Activated T-cell treated with anti-CD3 and anti-CD28 coated beads, Interleukin-2, amount 50 U/mL, for 72 hours (primary cell): ENCODE measurements at regions not wholly inside any gene's neighbourhood (a gene's known extent, or its start where the extent isn't known, plus 50 kb on each side); places are given as distances from the start of the nearest gene placed in this dataset.
"Not testable (repeated sequence)": the region's sequence is repeated elsewhere in the genome, so short reads cannot be mapped to it uniquely, and the experiment has no call there.

ENCODE experiments used
- ATAC-seq, 2 donors: fragments of 150-1000 bp; cut with Tn5 transposase; replicated peaks in 1 of 2; 2 replicates each; pipeline ENCODE4 v1.10.0; 2021; ENCODE audit warnings: moderate library complexity in 2 of 2, mild to moderate bottlenecking in 1 of 2
- DNase-seq, 2 donors: peaks; one replicate each; pipeline ENCODE4 v3.0.0; 2021 to 2022; ENCODE audit warnings: mixed read lengths in 1 of 2
- H3K27ac Mint-ChIP-seq: one replicate; pipeline ENCODE4 v1.8.0; 2022; ENCODE audit warnings: mild to moderate bottlenecking, moderate library complexity, mixed read lengths
- H3K27me3 Mint-ChIP-seq: one replicate; pipeline ENCODE4 v1.8.0; 2022; ENCODE audit warnings: low read depth, mixed read lengths
- H3K36me3 Mint-ChIP-seq, 2 donors: one replicate each; pipeline ENCODE4 v1.8.0; 2022; ENCODE audit warnings: mixed read lengths in 2 of 2, mild to moderate bottlenecking in 1 of 2; ENCODE audit not compliant: insufficient read depth in 2 of 2
- H3K4me1 Mint-ChIP-seq: one replicate; pipeline ENCODE4 v1.8.0; 2022; ENCODE audit warnings: low read depth, mixed read lengths
- H3K4me3 Mint-ChIP-seq, 2 donors: one replicate each; pipeline ENCODE4 v1.8.0; 2022; ENCODE audit warnings: mild to moderate bottlenecking in 2 of 2, mixed read lengths in 2 of 2, moderate library complexity in 2 of 2
- H3K9me3 Mint-ChIP-seq, 2 donors: one replicate each; pipeline ENCODE4 v1.8.0; 2022; ENCODE audit warnings: mixed read lengths in 2 of 2

DNA sequence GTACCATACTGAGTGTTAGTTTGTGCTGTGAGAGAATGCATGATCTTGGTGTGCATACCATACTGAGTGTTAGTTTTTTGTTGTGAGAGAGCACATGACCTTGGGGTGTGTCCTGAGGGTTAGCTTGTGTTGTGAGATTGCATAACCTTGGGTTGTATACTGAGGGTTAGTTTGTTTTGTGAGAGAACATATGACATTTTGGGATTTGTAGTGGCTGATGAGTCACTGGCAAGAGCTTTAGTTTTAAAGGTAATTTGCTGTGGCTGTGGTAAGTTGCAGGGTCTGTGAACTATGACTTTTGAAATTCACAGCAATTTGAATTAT is 1068.3 kb upstream of the EDIL3 start:
- no peak for DNase-seq
- no peak for ATAC-seq
- Mint-ChIP-seq H3K27me3 (no peaks in the 10 kb centered on the region), H3K4me1 (no peaks in the 10 kb centered on the region), H3K4me3 (no peak overlapping the region), H3K36me3 (no peaks in the 10 kb centered on the region), H3K27ac (no peak overlapping the region), H3K9me3 (peaks cover 8 to 15% of the 10 kb centered on the region in 2 donors)

DNA sequence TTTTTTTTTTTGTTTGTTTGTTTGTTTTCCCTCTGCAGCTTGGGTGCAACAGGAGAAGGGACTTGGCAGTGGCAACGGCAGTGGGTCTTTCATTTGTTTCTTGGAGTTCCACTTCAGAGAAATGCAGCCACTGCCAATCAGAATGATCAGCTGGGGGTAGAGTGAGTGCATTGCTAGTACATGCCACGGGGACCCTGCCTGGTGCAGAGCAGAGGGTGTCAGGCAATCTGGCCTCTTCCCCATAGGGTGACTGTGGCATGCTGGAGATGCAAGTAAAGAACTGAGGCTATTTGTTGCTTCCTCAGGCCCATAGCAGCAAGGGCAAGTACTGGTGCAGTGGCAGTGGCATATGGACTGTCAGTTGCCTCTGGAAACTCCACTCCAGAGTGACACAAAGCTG is 1073.6 kb upstream of the EDIL3 start:
- no peak for ATAC-seq
- Mint-ChIP-seq H3K27me3 (no peaks in the 10 kb centered on the region), H3K27ac (no peak overlapping the region), H3K9me3 (peaks cover 3 to 7% of the 10 kb centered on the region in 2 donors), H3K4me1 (no peaks in the 10 kb centered on the region), H3K36me3 (no peaks in the 10 kb centered on the region), H3K4me3 (no peak overlapping the region)
- DNase-seq = no peak

DNA sequence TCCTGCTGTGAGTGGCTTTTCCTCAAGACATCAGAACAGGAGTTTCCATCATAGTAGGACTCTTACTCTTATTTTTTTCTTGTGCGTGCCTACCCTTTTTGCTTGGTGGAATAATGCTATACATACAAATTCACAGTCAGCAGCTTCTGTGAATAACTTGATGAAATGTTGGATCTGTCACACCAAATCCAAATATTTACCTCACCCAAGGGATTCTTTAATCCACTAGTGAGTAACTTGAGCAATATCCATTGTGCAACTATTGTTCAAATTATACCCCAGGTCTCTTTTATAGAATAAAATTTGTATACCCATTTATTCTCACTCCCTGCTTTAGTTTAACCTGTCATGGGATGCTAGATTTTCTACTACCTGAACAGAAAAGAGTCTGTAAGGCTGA is 1078.3 kb upstream of the EDIL3 start:
- Mint-ChIP-seq H3K36me3 (no peaks in the 10 kb centered on the region), H3K4me1 (no peaks in the 10 kb centered on the region), H3K27me3 (no peaks in the 10 kb centered on the region), H3K4me3 (no peak overlapping the region), H3K27ac (no peak overlapping the region), H3K9me3 (peaks cover 7 to 9% of the 10 kb centered on the region in 2 donors)
- no peak for DNase-seq
- no peak for ATAC-seq

DNA sequence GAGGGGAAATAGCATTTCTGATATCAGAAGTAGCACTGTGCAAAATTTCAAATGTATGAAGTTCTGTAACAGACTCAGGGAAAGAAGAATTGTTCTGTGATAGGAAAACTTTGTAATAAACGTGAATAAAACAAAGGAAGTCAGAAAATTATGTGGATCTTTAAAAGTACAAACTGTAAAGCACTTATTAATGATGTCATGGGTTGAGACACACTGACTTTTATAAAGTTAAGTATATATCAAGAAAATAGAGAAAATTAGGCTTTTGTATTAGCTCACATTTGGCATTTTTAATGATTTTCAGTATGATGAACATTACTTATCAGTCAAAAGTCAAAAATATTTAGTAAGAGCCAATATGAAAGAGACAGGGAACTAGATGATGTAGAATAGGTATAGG is 1081.7 kb upstream of the EDIL3 start:
- H3K36me3 Mint-ChIP-seq = no peaks in the 10 kb centered on the region
- DNase-seq (no peak), ATAC-seq (no peak)
- H3K27me3 Mint-ChIP-seq = no peaks in the 10 kb centered on the region
- no peak overlapping the region for H3K4me3 Mint-ChIP-seq
- H3K4me1 Mint-ChIP-seq = no peaks in the 10 kb centered on the region
- peaks cover 8 to 9% of the 10 kb centered on the region in 2 donors for H3K9me3 Mint-ChIP-seq
- H3K27ac Mint-ChIP-seq = no peak overlapping the region

DNA sequence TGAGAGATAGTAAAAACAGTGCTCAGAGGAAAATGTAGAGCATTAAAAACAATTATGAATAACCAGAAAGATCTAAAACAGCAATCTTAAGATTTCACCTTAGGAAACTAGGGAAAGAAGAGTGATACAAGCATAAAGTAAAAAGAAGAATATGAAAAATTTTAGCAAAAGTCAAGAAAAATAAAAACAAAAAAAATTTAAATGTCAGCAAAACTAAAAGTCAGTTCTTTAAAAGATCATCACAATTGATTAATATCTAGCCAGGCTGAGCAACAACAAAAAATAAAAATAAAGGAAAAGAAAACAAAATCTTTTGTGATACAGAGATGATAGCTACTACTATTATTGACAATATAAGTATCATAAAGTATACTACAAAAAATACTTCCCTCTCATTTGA is 1088.1 kb upstream of the EDIL3 start:
- ATAC-seq = no peak
- H3K4me1 Mint-ChIP-seq = no peaks in the 10 kb centered on the region
- H3K9me3 Mint-ChIP-seq = peaks cover 2 to 7% of the 10 kb centered on the region in 2 donors
- H3K27me3 Mint-ChIP-seq = no peaks in the 10 kb centered on the region
- H3K4me3 Mint-ChIP-seq = no peak overlapping the region
- no peak overlapping the region for H3K27ac Mint-ChIP-seq
- H3K36me3 Mint-ChIP-seq = no peaks in the 10 kb centered on the region
- DNase-seq = no peak

DNA sequence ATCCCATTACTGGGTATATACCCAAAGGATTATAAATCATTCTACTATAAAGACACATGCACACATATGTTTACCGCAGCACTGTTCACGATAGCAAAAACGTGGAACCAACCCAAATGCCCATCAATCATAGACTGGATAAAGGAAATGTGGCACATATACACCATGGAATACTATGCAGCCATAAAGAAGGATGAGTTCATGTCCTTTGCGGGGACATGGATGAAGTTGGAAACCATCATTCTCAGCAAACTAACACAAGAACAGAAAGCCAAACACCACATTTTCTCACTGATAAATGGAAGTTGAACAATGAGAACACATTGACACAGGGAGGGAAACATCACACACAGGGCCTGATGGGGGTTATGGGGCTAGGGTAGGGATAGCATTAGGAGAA is 1090.5 kb upstream of the EDIL3 start:
- not testable (repeated sequence) for H3K4me1 Mint-ChIP-seq, DNase-seq, H3K27me3 Mint-ChIP-seq, H3K4me3 Mint-ChIP-seq, H3K27ac Mint-ChIP-seq, ATAC-seq, H3K36me3 Mint-ChIP-seq, H3K9me3 Mint-ChIP-seq

DNA sequence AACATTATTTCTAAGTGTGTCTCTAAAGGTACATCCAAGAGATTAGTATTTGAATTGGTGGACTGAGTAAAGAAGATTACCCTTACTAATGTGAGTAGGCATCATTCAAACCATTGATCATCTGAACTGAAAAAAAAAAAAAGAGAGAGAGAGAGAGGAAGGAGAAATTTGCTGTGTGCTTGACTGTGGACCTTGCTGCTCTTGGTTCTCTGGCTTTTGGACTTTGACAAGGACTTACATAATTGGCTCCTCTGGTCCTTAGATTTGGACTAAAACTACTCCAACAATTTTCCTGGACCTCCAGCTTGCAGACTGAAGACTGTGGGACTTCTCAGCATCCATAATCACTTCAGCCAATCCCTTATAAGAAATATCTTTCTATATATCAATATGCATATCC is 1091.9 kb upstream of the EDIL3 start:
- H3K9me3 Mint-ChIP-seq = peaks cover 0 to 7% of the 10 kb centered on the region in 2 donors
- H3K27me3 Mint-ChIP-seq = no peaks in the 10 kb centered on the region
- DNase-seq = no peak
- no peak overlapping the region for H3K27ac Mint-ChIP-seq
- H3K4me3 Mint-ChIP-seq = no peak overlapping the region
- H3K36me3 Mint-ChIP-seq = no peaks in the 10 kb centered on the region
- no peak for ATAC-seq
- no peaks in the 10 kb centered on the region for H3K4me1 Mint-ChIP-seq

DNA sequence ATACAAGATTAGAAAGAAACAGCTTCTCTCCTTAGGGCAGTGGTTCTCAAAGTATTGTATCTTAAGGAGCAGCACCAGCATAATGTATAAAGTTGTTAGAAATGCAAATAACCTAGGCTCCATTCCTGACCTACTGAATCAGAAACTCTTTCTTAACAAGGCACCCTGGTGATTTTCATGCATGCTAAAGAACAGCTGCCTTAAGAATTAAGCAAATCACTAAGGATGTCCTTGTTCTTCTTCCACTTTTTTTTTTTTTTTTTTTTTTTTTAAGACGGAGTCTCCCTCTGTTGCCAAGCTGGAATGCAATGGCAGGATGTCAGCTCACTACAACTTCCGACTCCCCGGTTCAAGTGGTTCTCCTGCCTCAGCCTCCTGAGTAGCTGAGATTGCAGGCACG is 1095.2 kb upstream of the EDIL3 start:
- H3K4me1 Mint-ChIP-seq = no peaks in the 10 kb centered on the region
- no peak for DNase-seq
- ATAC-seq = no peak
- peaks cover 0 to 3% of the 10 kb centered on the region in 2 donors for H3K9me3 Mint-ChIP-seq
- no peak overlapping the region for H3K27ac Mint-ChIP-seq
- no peaks in the 10 kb centered on the region for H3K36me3 Mint-ChIP-seq
- H3K27me3 Mint-ChIP-seq = no peaks in the 10 kb centered on the region
- no peak overlapping the region for H3K4me3 Mint-ChIP-seq

DNA sequence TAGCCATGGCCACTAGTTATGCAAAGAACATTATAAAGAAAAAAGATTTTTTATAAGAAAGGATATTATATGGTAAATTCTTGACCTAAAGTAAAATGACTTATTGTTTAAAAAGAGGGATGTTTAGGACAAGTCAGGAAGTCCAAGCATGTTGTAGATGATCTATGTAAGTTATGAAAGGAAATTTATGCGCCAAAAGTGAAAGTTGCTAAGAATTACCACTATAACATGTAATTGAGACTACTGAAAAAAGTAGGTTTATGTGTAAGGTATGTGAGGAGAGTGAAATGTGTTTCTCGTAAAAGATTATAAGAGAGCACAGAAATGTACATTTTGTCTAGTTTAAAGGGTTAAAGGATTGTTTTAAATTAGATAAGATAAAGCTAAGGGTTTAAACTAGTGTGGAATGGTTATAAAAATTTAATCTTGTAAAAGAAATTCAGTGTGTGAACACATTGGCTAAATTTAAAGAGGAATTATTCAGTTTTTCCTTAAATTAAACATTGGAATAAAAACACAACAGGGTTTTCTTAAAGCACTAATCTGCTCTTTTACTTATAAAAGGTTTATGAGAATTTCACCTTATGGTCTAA is 1100.4 kb upstream of the EDIL3 start:
- no peaks in the 10 kb centered on the region for H3K4me1 Mint-ChIP-seq
- no peak overlapping the region for H3K27ac Mint-ChIP-seq
- H3K9me3 Mint-ChIP-seq = peaks cover 5% of the 10 kb centered on the region in 2 donors
- peaks cover 0 to 2% of the 10 kb centered on the region in 2 donors for H3K36me3 Mint-ChIP-seq
- ATAC-seq (no peak), DNase-seq (no peak)
- no peak overlapping the region for H3K4me3 Mint-ChIP-seq
- H3K27me3 Mint-ChIP-seq = no peaks in the 10 kb centered on the region

DNA sequence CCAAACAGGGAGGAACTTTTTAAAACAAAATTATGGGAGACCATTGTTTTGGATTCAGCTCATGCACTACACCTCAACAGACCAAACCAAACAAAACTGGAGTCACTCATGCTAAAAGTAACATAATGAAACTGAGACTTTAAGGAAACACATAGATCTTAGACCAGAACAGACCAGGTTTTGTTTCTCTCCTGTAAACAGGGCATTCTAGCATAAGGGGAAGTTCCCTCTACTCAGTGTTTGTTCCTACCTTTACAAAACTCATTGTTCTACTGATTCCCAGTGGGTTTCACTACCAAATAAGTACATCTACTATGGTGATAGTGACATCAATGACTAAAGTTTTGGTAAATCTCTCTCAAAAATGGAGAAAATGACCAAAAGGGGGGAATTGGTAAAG is 1103.6 kb upstream of the EDIL3 start:
- ATAC-seq (no peak), DNase-seq (no peak)
- Mint-ChIP-seq H3K36me3 (peaks cover 0 to 2% of the 10 kb centered on the region in 2 donors), H3K27ac (no peak overlapping the region), H3K4me1 (no peaks in the 10 kb centered on the region), H3K27me3 (no peaks in the 10 kb centered on the region), H3K4me3 (no peak overlapping the region), H3K9me3 (peaks cover 5 to 10% of the 10 kb centered on the region in 2 donors)

DNA sequence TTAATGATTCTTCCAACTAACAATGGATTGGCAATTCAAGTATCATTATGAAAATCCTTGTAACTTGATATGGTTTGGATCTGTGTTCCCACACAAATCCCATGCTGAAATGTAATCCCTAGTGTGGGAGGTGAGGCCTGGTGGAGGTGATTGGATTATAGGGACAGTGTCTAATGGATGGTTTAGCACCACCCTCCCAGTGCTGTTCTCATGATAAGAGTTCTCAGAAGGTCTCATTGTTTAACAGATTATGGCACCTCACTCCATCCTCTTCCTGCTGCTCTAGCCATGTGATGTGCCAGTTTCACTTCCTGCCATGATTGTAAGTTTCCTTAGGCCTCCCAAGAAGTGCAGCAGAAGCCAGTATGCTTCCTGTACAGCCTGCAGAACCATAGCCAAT is 1116.2 kb upstream of the EDIL3 start:
- H3K27me3 Mint-ChIP-seq = no peaks in the 10 kb centered on the region
- DNase-seq (no peak), ATAC-seq (no peak)
- H3K27ac Mint-ChIP-seq = no peak overlapping the region
- H3K4me3 Mint-ChIP-seq = no peak overlapping the region
- no peaks in the 10 kb centered on the region for H3K36me3 Mint-ChIP-seq
- H3K4me1 Mint-ChIP-seq = no peaks in the 10 kb centered on the region
- peaks cover 1 to 5% of the 10 kb centered on the region in 2 donors for H3K9me3 Mint-ChIP-seq

DNA sequence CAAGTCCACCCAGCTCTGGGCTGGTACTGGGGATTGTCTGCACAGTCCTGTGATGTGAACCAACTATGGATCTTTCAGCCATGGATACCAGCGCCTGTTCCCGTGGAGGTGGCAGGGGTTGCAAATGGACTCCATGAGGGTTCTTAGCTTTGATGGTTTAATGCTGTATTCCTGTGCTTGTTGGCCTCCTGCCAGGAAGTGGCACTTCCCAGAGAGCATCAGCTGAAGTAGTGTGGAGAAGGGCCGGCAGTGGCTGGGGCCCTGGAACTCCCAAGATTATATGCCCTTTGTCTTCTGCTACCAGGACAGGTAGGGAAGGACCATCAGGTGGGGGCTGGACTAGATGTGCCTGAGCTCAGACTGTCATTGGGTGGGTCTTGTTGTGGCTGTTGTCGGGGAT is 1104.8 kb upstream of the COX7C start:
- H3K27me3 Mint-ChIP-seq = no peaks in the 10 kb centered on the region
- no peak for ATAC-seq
- H3K27ac Mint-ChIP-seq = no peak overlapping the region
- DNase-seq = no peak
- no peaks in the 10 kb centered on the region for H3K36me3 Mint-ChIP-seq
- H3K4me3 Mint-ChIP-seq = no peak overlapping the region
- H3K9me3 Mint-ChIP-seq = peaks cover 9 to 20% of the 10 kb centered on the region in 2 donors
- H3K4me1 Mint-ChIP-seq = no peaks in the 10 kb centered on the region

DNA sequence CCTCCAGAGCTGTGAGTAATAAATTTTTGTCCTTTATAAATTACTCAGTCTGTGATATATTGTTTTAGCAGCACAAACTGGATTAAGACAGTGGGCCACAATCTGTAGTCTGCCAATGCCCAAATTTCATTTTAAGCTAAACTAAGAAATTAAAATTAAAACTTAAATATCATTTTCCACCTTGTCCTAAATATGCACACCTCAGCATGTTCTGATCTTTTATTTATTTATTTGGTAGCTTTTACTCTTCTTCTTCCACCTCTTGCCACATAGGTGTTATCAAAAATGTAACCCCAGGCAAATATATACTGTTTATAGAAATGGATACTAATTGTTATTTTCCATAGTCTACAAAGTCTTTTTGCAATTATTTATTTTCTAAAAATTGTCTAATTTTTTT is 1102.2 kb upstream of the COX7C start:
- no peak for DNase-seq
- Mint-ChIP-seq H3K4me1 (no peaks in the 10 kb centered on the region), H3K9me3 (peaks cover 2 to 12% of the 10 kb centered on the region in 2 donors), H3K36me3 (no peaks in the 10 kb centered on the region), H3K27me3 (no peaks in the 10 kb centered on the region), H3K4me3 (no peak overlapping the region), H3K27ac (no peak overlapping the region)
- no peak for ATAC-seq

DNA sequence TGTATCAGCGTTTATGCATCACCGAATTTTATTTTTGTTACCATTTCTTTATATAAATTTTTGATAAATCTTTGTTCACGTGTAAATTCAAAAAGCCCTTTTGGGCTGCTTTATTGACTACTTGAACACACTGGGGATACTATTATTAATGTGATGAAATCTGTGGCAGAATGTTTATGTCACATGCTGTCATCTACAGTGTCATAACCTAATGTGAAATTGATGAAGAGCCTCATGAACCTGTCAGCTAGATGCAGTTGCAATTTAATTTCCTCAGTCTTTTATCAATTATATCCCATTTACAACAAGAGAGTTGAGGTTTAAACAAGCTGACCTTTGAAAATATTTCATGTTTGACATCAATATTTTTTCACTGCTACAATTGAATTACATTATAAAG is 1100.4 kb upstream of the COX7C start:
- Mint-ChIP-seq H3K36me3 (no peaks in the 10 kb centered on the region), H3K9me3 (peaks cover 2 to 7% of the 10 kb centered on the region in 2 donors), H3K27ac (no peak overlapping the region), H3K4me1 (no peaks in the 10 kb centered on the region), H3K4me3 (no peak overlapping the region), H3K27me3 (no peaks in the 10 kb centered on the region)
- ATAC-seq (no peak), DNase-seq (no peak)
